ENCODE measurements at regions not wholly inside any gene's neighbourhood (a gene's known extent, or its start where the extent isn't known, plus 50 kb on each side); places are given as distances from the start of the nearest gene placed in this dataset.

GRCh38 chr4:38577462-38577861 is 86.5 kb upstream of the KLF3 start (continued):
- TF ChIP-seq CTCF (IDR thresholded peaks at IDR 0.05 in 2 of 3, conservative IDR thresholded peaks at IDR 0.05 in 1 of 3; ENCODE audit: borderline replicate concordance in 1 of 3, insufficient read depth in 1 of 3, low read depth in 2 of 3, low read length in 2 of 3) (no peak), ZNF274 (IDR thresholded peaks at IDR 0.05; ENCODE audit: low read depth, low read length) (no peak)

- Histone ChIP-seq H3K4me3 (replicated peaks in 1 of 2; ENCODE audit: low read depth in 1 of 2, low read length in 2 of 2) (no peak overlapping the region), H3K4me1 (ENCODE audit: control insufficient read depth in 1 of 2, insufficient read depth in 2 of 2, low read length in 2 of 2) (no peaks in the 10 kb centered on the region), H3K9me2 (ENCODE audit: insufficient read depth) (no peaks in the 10 kb centered on the region), H3K27me3 (ENCODE audit: insufficient read depth, low read length) (no peaks in the 10 kb centered on the region), H3K9ac (ENCODE audit: low read length) (no peak overlapping the region), H3K36me3 (ENCODE audit: control insufficient read depth in 1 of 2, insufficient read depth in 2 of 2, low read length in 2 of 2) (no peaks in the 10 kb centered on the region), H3K79me2 (ENCODE audit: insufficient read depth, low read length) (no peaks in the 10 kb centered on the region), H4K20me1 (ENCODE audit: insufficient read depth) (no peaks in the 10 kb centered on the region), H3K27ac (ENCODE audit: low read depth, low read length) (no peak overlapping the region), H3K9me3 (ENCODE audit: control insufficient read depth in 1 of 2, insufficient read depth in 1 of 2, low read depth in 1 of 2, low read length in 2 of 2) (no peaks in the 10 kb centered on the region), H2AFZ (ENCODE audit: low read depth, low read length, poor library complexity, severe bottlenecking) (no peak overlapping the region), H3K4me2 (ENCODE audit: low read length) (no peak overlapping the region)
- BruUV-seq (replicated peaks): no TSS peak
- ChIA-PET CTCF (no interaction called here), RAD21 (ENCODE audit: low non-redundant PET in 1 of 2, low total read pairs in 2 of 2, uncharacterized antibody in 2 of 2, unreplicated experiment in 2 of 2) (no interaction called here), POLR2A (no interaction called here)
- intact Hi-C loops (cut with micrococcal nuclease): no loop called here
- no peak for DNase-seq (ENCODE audit: low read depth, low spot score)
- no peak for ATAC-seq
- no peak for TF ChIP-seq POLR2A (IDR thresholded peaks at IDR 0.05; ENCODE audit: borderline replicate concordance, extremely low read depth, insufficient read depth, insufficient read length)
- TF ChIP-seq EZH2phosphoT487 (IDR thresholded peaks at IDR 0.05; ENCODE audit: borderline replicate concordance): no peak
- no peak for TF ChIP-seq YY1 (IDR thresholded peaks at IDR 0.05; ENCODE audit: extremely low read depth, insufficient replicate concordance, low read depth, low read length)
- no peak for TF ChIP-seq SRF (IDR thresholded peaks at IDR 0.05; ENCODE audit: low read depth)
These were observed 82.4 kb upstream of the KLF3 start for GRCh38 chr4:38581426-38582106.
